Putamen (tissue), 1 donor: ENCODE measurements at regions not wholly inside any gene's neighbourhood (a gene's known extent, or its start where the extent isn't known, plus 50 kb on each side); places are given as distances from the start of the nearest gene placed in this dataset.
A peak's percentile ranks its signal among the peaks of the same experiment; 100 is the strongest.

Source experiments
- DNase-seq: peaks from one replicate; pipeline ENCODE4 v3.0.0-alpha.2; 2016; ENCODE audit warnings: low spot score

- no peak for DNase-seq
These were observed 1114.6 kb upstream of the AGA start for GRCh38 chr4:178556796-178557195.

- no peak for DNase-seq
These were observed 1135.7 kb upstream of the AGA start for GRCh38 chr4:178577933-178578332.

GRCh38 chr4:178595500-178596138 lies 1153.4 kb upstream of the AGA start:
- DNase-seq, result no peak

- no peak for DNase-seq
These were observed 1156.4 kb upstream of the AGA start for GRCh38 chr4:178598672-178599071.

GRCh38 chr4:178599521-178599920 lies 1157.3 kb upstream of the AGA start:
- DNase-seq, result no peak

- no peak for DNase-seq
These were observed 1160.6 kb upstream of the AGA start for GRCh38 chr4:178602833-178603232.

GRCh38 chr4:178611062-178611461 lies 1168.8 kb upstream of the AGA start:
- DNase-seq, result no peak

GRCh38 chr4:178612733-178613132 lies 1170.5 kb upstream of the AGA start:
- no peak for DNase-seq

- no peak for DNase-seq
These were observed 1190.2 kb upstream of the AGA start for GRCh38 chr4:178632415-178632814.

GRCh38 chr4:178633263-178633662 lies 1191.0 kb upstream of the AGA start:
- no peak for DNase-seq

- no peak for DNase-seq
These were observed 1222.4 kb upstream of the AGA start for GRCh38 chr4:178664621-178665020.

- no peak for DNase-seq
These were observed 1223.7 kb upstream of the AGA start for GRCh38 chr4:178665916-178666315.

- no peak for DNase-seq
These were observed 1229.5 kb upstream of the AGA start for GRCh38 chr4:178671766-178672165.

- no peak for DNase-seq
These were observed 1230.3 kb upstream of the AGA start for GRCh38 chr4:178672512-178672911.

- DNase-seq, result no peak
These were observed 1239.6 kb upstream of the AGA start for GRCh38 chr4:178681871-178682270.

- no peak for DNase-seq
These were observed 1247.7 kb upstream of the AGA start for GRCh38 chr4:178689926-178690325.

- no peak for DNase-seq
These were observed 1251.6 kb upstream of the AGA start for GRCh38 chr4:178693816-178694215.

- no peak for DNase-seq
These were observed 1254.3 kb upstream of the AGA start for GRCh38 chr4:178696515-178696914.

- DNase-seq, result no peak
These were observed 1270.2 kb upstream of the AGA start for GRCh38 chr4:178712486-178712885.

- DNase-seq, result no peak
These were observed 1295.8 kb upstream of the AGA start for GRCh38 chr4:178738026-178738425.

GRCh38 chr4:178745203-178745602 lies 1303.0 kb upstream of the AGA start:
- DNase-seq, result no peak

GRCh38 chr4:178752954-178753525 lies 1310.8 kb upstream of the AGA start:
- DNase-seq, result peak; percentile 17

GRCh38 chr4:178778496-178778895 lies 1336.3 kb upstream of the AGA start:
- no peak for DNase-seq

- no peak for DNase-seq
These were observed 1339.5 kb upstream of the AGA start for GRCh38 chr4:178781779-178782178.
